HG02642 (cell line): ENCODE measurements at regions not wholly inside any gene's neighbourhood (a gene's known extent, or its start where the extent isn't known, plus 50 kb on each side); places are given as distances from the start of the nearest gene placed in this dataset.

ENCODE experiments used
- ATAC-seq: cut with Tn5 transposase; IDR thresholded peaks from one replicate; pipeline ENCODE4 v1.9.1; 2021; ENCODE audit warnings: mild to moderate bottlenecking; ENCODE audit not compliant: unreplicated experiment, poor library complexity

- no peak for ATAC-seq
Observed at GRCh38 chr10:24000271-24000813, 208.6 kb upstream of the KIAA1217 start.

GRCh38 chr10:24006741-24007140 is 202.2 kb upstream of the KIAA1217 start:
- ATAC-seq = no peak

GRCh38 chr10:24007359-24007758 is 201.6 kb upstream of the KIAA1217 start:
- no peak for ATAC-seq

GRCh38 chr10:24008164-24009091 is 200.5 kb upstream of the KIAA1217 start:
- ATAC-seq = no peak

- ATAC-seq = no peak
Observed at GRCh38 chr10:24009115-24009514, 199.8 kb upstream of the KIAA1217 start.

GRCh38 chr10:24009736-24010135 is 199.2 kb upstream of the KIAA1217 start:
- ATAC-seq = no peak

- ATAC-seq = no peak
Observed at GRCh38 chr10:24010436-24010970, 198.4 kb upstream of the KIAA1217 start.

- ATAC-seq = no peak
Observed at GRCh38 chr10:24012249-24012803, 196.6 kb upstream of the KIAA1217 start.

- ATAC-seq = no peak
Observed at GRCh38 chr10:24027107-24027506, 181.8 kb upstream of the KIAA1217 start.

GRCh38 chr10:24034571-24034970 is 174.4 kb upstream of the KIAA1217 start:
- ATAC-seq = no peak

- ATAC-seq = no peak
Observed at GRCh38 chr10:24035761-24036160, 173.2 kb upstream of the KIAA1217 start.

- no peak for ATAC-seq
Observed at GRCh38 chr10:24039315-24039714, 169.6 kb upstream of the KIAA1217 start.

- no peak for ATAC-seq
Observed at GRCh38 chr10:24039897-24040296, 169.0 kb upstream of the KIAA1217 start.

GRCh38 chr10:24041034-24041433 is 167.9 kb upstream of the KIAA1217 start:
- no peak for ATAC-seq

- no peak for ATAC-seq
Observed at GRCh38 chr10:24041834-24042233, 167.1 kb upstream of the KIAA1217 start.

- no peak for ATAC-seq
Observed at GRCh38 chr10:24042884-24043283, 166.1 kb upstream of the KIAA1217 start.

GRCh38 chr10:24046060-24046459 is 162.9 kb upstream of the KIAA1217 start:
- no peak for ATAC-seq

GRCh38 chr10:24047176-24047575 is 161.8 kb upstream of the KIAA1217 start:
- no peak for ATAC-seq

GRCh38 chr10:24054421-24054820 is 154.5 kb upstream of the KIAA1217 start:
- ATAC-seq = no peak

GRCh38 chr10:24080207-24080606 is 128.7 kb upstream of the KIAA1217 start:
- no peak for ATAC-seq
